GM19455 (cell line): ENCODE measurements at regions not wholly inside any gene's neighbourhood (a gene's known extent, or its start where the extent isn't known, plus 50 kb on each side); places are given as distances from the start of the nearest gene placed in this dataset.
"Not testable (repeated sequence)": the region's sequence is repeated elsewhere in the genome, so short reads cannot be mapped to it uniquely, and the experiment has no call there.

ENCODE experiments used
- ATAC-seq: cut with Tn5 transposase; IDR thresholded peaks from one replicate; pipeline ENCODE4 v1.9.1; 2021; ENCODE audit not compliant: unreplicated experiment

DNA sequence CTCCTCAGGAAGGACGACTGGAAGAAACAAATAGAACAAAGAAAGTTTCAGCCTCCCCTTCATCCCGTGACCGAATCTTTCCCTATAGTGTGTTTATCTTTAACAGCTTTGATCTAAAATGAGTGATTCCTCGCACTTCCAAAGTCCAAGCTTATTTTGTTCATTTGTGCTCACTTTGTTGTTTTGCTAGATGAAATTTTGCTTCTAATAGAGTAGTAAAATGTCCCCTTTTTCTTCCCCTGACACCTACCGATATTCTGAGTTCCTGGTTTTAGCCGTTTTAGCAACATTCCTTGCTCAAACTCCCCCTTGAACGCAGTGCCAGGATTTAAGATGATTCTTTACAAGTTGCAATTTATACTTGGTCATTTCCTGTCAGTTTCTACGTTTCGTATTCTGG is 204.2 kb downstream of the FGF9 start:
- ATAC-seq: no peak

DNA sequence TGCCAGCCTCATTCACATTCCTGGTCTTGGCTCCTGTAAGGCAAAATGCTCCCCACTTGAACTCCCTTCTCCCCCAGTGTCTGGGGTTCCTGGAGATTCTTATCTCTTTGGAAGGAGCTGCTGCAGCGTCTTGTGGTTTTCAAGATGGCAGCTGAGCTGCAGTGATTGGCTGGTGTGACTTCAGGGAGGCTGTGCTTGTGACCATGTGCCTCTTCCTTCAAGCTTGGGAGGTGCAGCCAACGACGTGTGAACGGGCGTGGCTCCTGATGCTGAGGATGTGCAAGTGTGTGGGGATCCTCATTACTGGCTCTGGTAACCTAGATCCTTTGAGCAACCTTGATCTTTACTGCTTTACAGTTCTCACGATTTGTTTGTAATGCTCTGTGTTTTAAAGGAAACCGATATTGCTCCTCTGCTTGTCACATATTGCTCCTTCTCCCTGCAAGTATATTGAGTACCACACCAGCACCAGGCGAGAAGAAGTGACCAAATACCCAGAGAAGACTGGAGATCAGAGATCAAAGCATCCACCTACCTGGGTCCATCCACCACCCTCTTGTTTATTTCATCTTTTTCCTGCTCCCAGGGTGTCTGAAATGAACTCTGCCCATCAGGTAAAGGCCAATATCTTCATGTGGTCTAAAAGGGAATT is 208.5 kb downstream of the FGF9 start:
- no peak for ATAC-seq

DNA sequence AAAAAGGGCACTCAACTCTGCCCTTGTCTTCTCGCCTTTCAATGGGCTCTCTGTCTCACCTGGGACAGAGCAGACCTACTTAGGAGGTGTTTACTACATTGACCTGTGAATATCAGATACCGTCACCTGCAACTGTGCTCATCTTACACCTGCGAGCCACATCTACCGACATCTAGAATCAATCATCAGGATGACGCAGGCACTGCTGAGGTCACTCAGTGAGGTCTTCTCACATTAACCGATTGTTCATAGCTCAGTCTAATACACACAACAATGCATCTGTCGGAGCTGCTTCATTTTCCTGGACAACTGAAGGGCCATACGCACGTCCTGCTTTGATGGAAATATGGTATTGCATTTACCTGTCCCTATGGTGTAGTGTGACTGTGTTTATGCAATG is 211.9 kb downstream of the FGF9 start:
- ATAC-seq: no peak

DNA sequence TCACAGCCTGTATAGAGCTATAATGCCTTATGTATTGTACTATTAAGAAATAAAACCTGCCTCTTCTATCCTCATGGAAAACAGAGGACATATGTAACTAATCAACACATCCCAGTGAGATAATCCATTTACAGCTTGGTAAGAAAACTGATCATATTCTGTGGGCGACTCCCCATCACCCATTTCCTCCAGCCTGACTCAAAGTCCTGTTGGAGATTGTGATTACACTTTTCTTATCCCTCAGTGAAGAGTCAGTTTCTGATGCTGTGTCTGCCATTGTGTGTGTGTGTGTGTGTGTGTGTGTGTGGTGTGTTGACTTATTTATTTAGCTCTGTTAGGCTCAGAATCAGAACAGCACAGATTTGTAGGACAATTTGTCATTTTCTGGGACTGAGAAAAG is 212.8 kb downstream of the FGF9 start:
- no peak for ATAC-seq

GRCh38 chr13:21884299-21884909 is 213.5 kb downstream of the FGF9 start:
- ATAC-seq: no peak

DNA sequence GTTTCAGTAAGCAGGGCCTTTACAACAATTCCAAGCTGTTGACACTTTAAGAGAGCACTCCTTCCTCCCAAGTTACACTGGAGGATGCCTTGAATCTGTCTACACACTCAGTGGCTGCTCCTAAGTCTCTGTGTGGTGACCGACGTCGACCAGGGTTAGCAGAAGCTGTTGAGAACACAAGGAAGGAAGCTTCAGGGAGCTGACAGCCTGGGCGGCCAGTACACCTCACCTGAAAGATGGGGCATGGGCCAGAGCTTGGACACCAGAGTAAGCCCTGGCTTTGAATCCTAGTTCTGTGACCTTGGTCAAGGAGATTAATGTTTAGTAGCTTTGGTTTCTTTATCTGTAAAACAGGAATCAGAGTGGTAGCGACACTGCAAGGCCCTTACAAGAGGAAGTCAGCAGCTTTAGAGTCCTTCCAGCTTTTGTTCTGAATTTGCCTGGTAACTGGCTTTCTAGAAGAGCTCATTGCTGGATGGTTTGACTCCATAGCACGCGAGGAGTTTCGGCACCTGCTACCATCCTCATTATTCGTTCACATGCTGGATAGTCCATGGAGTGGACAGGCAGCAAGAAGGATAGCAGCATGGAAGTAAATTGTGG is 214.2 kb downstream of the FGF9 start:
- ATAC-seq: no peak

- no peak for ATAC-seq
Measured at GRCh38 chr13:21885714-21886224, 214.9 kb downstream of the FGF9 start.

- ATAC-seq: no peak
Measured at GRCh38 chr13:21889651-21890050, 218.8 kb downstream of the FGF9 start.

- not testable (repeated sequence) for ATAC-seq
Measured at GRCh38 chr13:21890220-21890619, 219.3 kb downstream of the FGF9 start.

GRCh38 chr13:21894091-21894490 is 223.2 kb downstream of the FGF9 start:
- no peak for ATAC-seq

DNA sequence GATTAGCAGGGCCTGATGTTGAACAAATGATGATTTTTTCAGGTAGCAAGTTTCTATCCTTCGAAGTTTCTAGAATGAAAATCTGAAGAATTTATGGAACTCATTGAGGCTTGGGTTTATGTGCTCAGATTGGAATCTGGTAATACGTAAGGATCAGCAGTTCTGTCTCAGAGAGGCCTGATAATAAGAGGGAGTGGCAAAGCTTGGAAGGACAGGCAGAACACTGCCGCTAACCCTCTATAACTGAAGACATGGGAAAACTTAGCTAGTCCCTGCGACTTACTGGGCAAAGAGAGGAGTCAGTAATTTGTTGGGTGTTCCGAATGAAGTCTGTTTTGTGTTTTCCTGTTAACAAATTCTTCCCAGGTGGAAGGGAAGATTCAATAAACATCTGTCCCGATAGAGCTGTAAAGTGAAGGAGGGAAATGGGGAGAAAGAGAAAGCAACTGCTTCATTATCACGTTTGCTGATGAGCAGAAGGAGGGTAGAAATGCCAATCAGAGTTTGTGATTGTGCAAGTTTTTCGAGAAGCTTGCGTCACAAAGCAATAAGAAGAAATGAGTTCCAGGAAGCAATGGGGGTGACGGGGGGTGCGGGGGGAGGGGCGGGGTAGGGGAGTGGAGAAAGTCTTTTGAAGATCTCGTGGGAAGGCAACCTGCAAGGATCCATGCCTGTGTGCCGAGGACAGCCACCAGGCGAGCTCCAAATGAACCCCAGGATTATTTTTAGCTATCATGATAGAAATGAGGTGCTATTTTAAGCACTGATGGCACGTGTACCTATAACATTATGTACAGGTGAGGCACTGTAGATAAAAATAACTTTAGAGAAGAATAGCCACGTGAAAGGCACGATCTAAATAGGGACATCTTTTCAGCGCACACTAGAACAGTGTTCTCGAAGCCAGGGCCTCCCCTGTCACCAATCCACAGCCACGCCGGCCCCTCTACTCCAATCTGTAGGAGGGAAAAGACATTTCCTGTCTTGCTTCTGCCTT is 224.1 kb downstream of the FGF9 start:
- ATAC-seq: no peak

DNA sequence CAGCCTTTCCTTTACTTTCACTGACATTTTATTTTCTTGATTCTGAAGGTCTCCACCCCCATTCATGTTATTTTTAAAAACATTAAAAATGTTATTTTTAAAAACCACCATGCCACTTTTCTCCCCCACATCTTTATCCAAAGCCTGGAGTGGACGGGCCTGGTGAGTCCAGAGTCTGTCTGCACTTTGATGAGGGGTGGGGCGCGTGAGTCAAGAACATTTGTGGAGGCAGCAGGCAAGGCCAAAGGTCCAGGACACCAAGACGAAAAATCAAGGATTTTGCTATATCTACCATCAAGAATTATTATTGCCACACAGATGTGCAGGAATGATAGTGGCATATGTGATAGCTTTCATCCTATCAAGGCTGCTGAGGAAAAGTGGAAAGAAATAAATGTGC is 224.9 kb downstream of the FGF9 start:
- ATAC-seq: no peak

- ATAC-seq: no peak
Measured at GRCh38 chr13:21897161-21897560, 226.3 kb downstream of the FGF9 start.

DNA sequence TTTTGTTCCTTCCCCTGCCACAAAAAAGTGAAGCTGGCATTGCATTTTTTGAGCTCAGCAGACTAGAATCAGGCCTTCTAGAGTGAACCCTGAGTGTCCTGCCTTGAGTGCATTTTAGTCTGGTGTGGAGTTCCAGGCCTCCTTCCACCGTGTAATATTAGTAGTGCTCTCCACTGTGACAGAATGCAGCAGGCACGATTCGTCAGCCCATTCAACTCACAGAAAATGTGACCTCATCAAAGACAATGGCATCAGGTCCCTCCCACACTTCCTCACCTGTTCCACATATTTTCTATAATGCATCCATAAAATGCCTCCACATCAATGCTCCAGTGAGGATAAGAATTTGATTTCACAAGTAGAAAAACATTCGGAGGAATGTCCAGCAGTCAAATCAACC is 227.6 kb downstream of the FGF9 start:
- ATAC-seq: no peak

GRCh38 chr13:21898945-21899344 is 228.1 kb downstream of the FGF9 start:
- ATAC-seq: no peak

GRCh38 chr13:21901336-21901735 is 230.5 kb downstream of the FGF9 start:
- no peak for ATAC-seq

DNA sequence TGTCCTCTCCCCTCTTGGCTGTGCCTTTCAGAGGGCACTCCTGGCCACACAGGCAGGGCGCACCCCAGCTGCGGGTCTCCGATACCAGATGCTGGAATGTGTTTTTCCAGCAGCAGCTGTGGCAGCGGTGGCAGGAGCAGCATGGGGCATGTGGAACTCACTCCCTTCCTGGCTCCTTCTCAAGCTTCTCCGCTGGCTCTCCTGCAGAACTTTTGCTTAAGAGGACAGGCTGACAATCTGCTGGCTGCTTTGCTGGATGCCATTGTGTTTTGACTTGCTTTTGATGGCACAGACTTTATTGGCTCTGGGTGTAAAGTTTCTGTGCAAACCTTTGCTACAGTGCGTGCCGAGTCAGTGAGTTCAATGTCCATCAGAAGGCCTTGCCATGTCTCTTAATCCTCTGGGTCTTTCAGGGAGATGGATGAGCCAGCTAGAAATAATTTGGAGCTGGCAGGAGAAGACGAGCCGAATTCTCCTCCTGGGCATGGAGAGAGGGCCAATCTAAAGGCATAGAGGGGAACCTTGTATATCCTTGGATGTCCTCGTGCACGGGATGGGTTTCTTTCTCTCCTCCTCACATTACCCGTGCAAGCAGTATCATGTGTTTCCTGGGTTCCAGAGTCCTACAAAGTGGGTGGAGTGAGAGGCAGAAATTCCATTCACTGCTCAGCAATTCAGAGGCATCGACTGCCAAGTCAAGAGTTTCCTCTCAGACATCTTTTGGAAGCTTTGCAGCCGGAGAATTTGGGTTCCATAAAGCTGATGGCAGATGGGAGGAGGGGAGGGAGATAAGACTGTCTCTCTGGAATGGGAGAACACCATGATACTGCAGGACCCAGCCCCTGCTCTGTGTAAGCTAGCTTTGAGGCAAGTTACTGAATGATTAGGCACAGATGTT is 231.2 kb downstream of the FGF9 start:
- ATAC-seq: no peak

- no peak for ATAC-seq
Measured at GRCh38 chr13:21902709-21903098, 231.8 kb downstream of the FGF9 start.

DNA sequence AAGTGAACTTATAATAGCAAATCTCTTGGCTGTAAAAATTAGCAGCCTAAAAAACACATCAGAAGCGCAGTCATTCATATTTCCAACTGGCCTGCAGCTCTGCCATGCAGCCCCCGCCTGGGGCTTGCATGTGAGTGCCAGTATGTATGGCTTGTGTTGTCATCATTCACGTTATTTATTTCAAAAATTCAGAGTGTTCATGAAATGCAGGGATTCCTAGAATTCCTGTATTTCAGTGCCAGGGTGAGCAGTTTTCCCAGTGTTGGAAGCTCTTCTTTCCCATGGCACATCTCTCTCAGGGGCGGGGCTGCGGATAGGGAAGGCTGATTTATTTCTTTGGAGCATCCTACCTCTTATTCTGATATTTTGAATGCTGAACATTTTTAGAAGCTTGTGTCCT is 234.6 kb downstream of the FGF9 start:
- no peak for ATAC-seq

DNA sequence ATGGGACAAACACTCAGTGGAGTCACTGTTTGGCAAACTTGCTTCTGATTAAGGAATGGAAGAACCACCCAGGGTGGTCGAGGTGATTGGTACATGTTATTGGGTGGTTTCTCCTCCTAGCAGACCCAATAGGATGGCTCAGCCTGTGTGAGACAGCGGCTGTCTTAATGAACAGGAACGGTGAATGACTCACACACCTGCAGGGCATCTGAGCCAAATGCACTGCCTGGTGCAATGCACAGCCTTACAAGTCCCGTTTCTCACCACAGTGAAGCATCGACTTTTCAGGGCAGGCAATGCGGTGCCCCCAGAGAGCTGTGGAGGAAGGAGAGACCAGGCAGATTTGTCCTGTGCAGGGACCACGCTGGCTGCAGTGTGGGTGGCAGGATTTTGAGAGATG is 238.5 kb downstream of the FGF9 start:
- no peak for ATAC-seq
